Adipose tissue (tissue), 3 donors: ENCODE measurements at regions not wholly inside any gene's neighbourhood (a gene's known extent, or its start where the extent isn't known, plus 50 kb on each side); places are given as distances from the start of the nearest gene placed in this dataset.
"Not testable (repeated sequence)": the region's sequence is repeated elsewhere in the genome, so short reads cannot be mapped to it uniquely, and the experiment has no call there.

Source experiments
- H3K27ac ChIP-seq: one replicate; pipeline ENCODE4 v1.5.1; 2013; ENCODE audit warnings: low read depth, low read length
- WGBS, 3 donors: extraction: QIAGEN DNeasy Blood & Tissue Kit; methylation state at CpG; one replicate each; pipeline ENCODE4 v1.1.7; 2013; 5-methylcytosine and 5-hydroxymethylcytosine counted together
- donor health status: healthy with polysubstance abuse.
- donor health status: Bipolar disorder and iron deficiency.
- donor health status: healthy.

GRCh38 chr6:168915855-168916254 is 337.8 kb downstream of the THBS2 start:
- H3K27ac ChIP-seq, result no peak overlapping the region
- 74 to 94% (median 87%) methylated on average over 4 of the region's 4 CpGs for WGBS, 3 donors

- WGBS, 3 donors, result 65 to 81% (median 71%) methylated on average over 6 of the region's 6 CpGs
- no peak overlapping the region for H3K27ac ChIP-seq
Observed at GRCh38 chr6:168915242-168915641, 338.4 kb downstream of the THBS2 start.

GRCh38 chr6:168913866-168914469 is 339.7 kb downstream of the THBS2 start:
- 91% methylated on average over 12 of the region's 12 CpGs for WGBS, 3 donors

GRCh38 chr6:168913231-168913865 is 340.3 kb downstream of the THBS2 start:
- WGBS, 3 donors, result 49 to 77% (median 70%) methylated on average over 11 of the region's 11 CpGs
- H3K27ac ChIP-seq, result not testable (repeated sequence)

More at GRCh38 chr6:168913866-168914469, 339.7 kb downstream of the THBS2 start:
- H3K27ac ChIP-seq, result no peak overlapping the region

- H3K27ac ChIP-seq, result no peak overlapping the region
- WGBS, 3 donors, result 86 to 92% (median 87%) methylated on average over 10 of the region's 10 CpGs
Observed at GRCh38 chr6:168909288-168909687, 344.4 kb downstream of the THBS2 start.

GRCh38 chr6:168908887-168909286 is 344.8 kb downstream of the THBS2 start:
- 64 to 74% (median 70%) methylated on average over 5 of the region's 5 CpGs for WGBS, 3 donors
- no peak overlapping the region for H3K27ac ChIP-seq

- 67 to 86% (median 77%) methylated on average over 5 of the region's 5 CpGs for WGBS, 3 donors
Observed at GRCh38 chr6:168908166-168908565, 345.5 kb downstream of the THBS2 start.

GRCh38 chr6:168906391-168906790 is 347.3 kb downstream of the THBS2 start:
- 40 to 84% (median 82%) methylated on average over 5 of the region's 5 CpGs for WGBS, 3 donors

More at GRCh38 chr6:168908166-168908565, 345.5 kb downstream of the THBS2 start:
- H3K27ac ChIP-seq, result no peak overlapping the region

GRCh38 chr6:168905451-168906090 is 348.1 kb downstream of the THBS2 start:
- WGBS, 3 donors, result 77 to 84% (median 81%) methylated on average over 7 of the region's 7 CpGs
- no peak overlapping the region for H3K27ac ChIP-seq

More at GRCh38 chr6:168906391-168906790, 347.3 kb downstream of the THBS2 start:
- H3K27ac ChIP-seq, result no peak overlapping the region

GRCh38 chr6:168903613-168904345 is 349.9 kb downstream of the THBS2 start:
- WGBS, 3 donors, result 89 to 91% (median 90%) methylated on average over 17 of the region's 17 CpGs

GRCh38 chr6:168902075-168902474 is 351.6 kb downstream of the THBS2 start:
- H3K27ac ChIP-seq, result no peak overlapping the region
- WGBS, 3 donors, result 75 to 84% (median 81%) methylated on average over 6 of the region's 6 CpGs

More at GRCh38 chr6:168903613-168904345, 349.9 kb downstream of the THBS2 start:
- H3K27ac ChIP-seq, result no peak overlapping the region

GRCh38 chr6:168901076-168901475 is 352.6 kb downstream of the THBS2 start:
- WGBS, 3 donors, result 91 to 93% (median 92%) methylated on average over 19 of the region's 19 CpGs
- H3K27ac ChIP-seq, result no peak overlapping the region

- H3K27ac ChIP-seq, result no peak overlapping the region
- 74 to 82% (median 75%) methylated on average over 9 of the region's 9 CpGs for WGBS, 3 donors
Observed at GRCh38 chr6:168896321-168896720, 357.3 kb downstream of the THBS2 start.

- 20 to 36% (median 27%) methylated on average over 17 of the region's 17 CpGs for WGBS, 3 donors
- H3K27ac ChIP-seq, result no peak overlapping the region
Observed at GRCh38 chr6:168895102-168895812, 358.4 kb downstream of the THBS2 start.

GRCh38 chr6:168892031-168892430 is 361.6 kb downstream of the THBS2 start:
- 42 to 89% (median 82%) methylated on average over 5 of the region's 5 CpGs for WGBS, 3 donors
- H3K27ac ChIP-seq, result no peak overlapping the region

- no peak overlapping the region for H3K27ac ChIP-seq
- WGBS, 3 donors, result 58 to 69% (median 68%) methylated on average over 3 of the region's 3 CpGs
Observed at GRCh38 chr6:168890981-168891365, 362.7 kb downstream of the THBS2 start.

- WGBS, 3 donors, result 79 to 80% (median 79%) methylated on average over 26 of the region's 26 CpGs
- no peak overlapping the region for H3K27ac ChIP-seq
Observed at GRCh38 chr6:168890306-168890980, 363.2 kb downstream of the THBS2 start.
